ENCODE measurements at regions not wholly inside any gene's neighbourhood (a gene's known extent, or its start where the extent isn't known, plus 50 kb on each side); places are given as distances from the start of the nearest gene placed in this dataset.

GRCh38 chr5:152221721-152222629, 183.1 kb downstream of the NMUR2 start:
- H3K27ac ChIP-seq: no peak overlapping the region
- no peak overlapping the region for H3K4me3 ChIP-seq
- H3K27me3 ChIP-seq: no peaks in the 10 kb centered on the region
- TF ChIP-seq POLR2AphosphoS5 (IDR thresholded peaks at IDR 0.05; ENCODE audit: insufficient read depth in 1 of 2, low read depth in 1 of 2) (no peak), POLR2A (IDR thresholded peaks at IDR 0.05) (no peak)
- TF ChIP-seq, protein P1, sequence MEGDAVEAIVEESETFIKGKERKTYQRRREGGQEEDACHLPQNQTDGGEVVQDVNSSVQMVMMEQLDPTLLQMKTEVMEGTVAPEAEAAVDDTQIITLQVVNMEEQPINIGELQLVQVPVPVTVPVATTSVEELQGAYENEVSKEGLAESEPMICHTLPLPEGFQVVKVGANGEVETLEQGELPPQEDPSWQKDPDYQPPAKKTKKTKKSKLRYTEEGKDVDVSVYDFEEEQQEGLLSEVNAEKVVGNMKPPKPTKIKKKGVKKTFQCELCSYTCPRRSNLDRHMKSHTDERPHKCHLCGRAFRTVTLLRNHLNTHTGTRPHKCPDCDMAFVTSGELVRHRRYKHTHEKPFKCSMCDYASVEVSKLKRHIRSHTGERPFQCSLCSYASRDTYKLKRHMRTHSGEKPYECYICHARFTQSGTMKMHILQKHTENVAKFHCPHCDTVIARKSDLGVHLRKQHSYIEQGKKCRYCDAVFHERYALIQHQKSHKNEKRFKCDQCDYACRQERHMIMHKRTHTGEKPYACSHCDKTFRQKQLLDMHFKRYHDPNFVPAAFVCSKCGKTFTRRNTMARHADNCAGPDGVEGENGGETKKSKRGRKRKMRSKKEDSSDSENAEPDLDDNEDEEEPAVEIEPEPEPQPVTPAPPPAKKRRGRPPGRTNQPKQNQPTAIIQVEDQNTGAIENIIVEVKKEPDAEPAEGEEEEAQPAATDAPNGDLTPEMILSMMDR (IDR thresholded peaks at IDR 0.05): no peak
- H3K4me1 ChIP-seq: no peaks in the 10 kb centered on the region
- no peaks in the 10 kb centered on the region for H3K36me3 ChIP-seq
- DNase-seq (ENCODE audit: extremely low spot score in 2 of 2): no peak
- H3K9me3 ChIP-seq: no peaks in the 10 kb centered on the region
- intact Hi-C loops (cut with DNase I): no loop called here

DNA sequence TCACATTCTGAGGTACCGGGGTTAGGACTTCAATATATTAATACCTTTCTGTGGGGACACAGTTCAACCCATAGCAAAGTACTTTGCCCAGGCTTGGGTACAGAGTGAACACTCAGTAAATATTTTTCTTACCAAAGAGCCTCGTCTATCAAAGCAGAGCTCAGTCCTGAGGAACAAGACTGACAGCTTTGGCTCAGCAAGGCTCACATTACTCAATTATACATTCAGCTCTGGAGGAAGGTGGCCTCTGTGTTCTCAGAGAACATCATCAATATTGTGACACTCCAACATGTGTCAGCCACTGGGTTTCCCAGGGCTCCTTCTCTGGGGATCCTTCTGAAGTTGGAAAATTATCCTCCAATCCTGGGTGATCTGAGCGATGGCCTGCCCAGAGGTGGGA, 186.4 kb downstream of the NMUR2 start:
- TF ChIP-seq POLR2A (IDR thresholded peaks at IDR 0.05) (no peak), POLR2AphosphoS5 (IDR thresholded peaks at IDR 0.05; ENCODE audit: insufficient read depth in 1 of 2, low read depth in 1 of 2) (no peak)
- TF ChIP-seq, protein P1 (IDR thresholded peaks at IDR 0.05): no peak
- intact Hi-C loops (cut with DNase I): no loop called here
- Histone ChIP-seq H3K4me3 (no peak overlapping the region), H3K36me3 (no peaks in the 10 kb centered on the region), H3K9me3 (no peaks in the 10 kb centered on the region), H3K4me1 (no peaks in the 10 kb centered on the region), H3K27ac (no peak overlapping the region), H3K27me3 (no peaks in the 10 kb centered on the region)
- no peak for DNase-seq (ENCODE audit: extremely low spot score in 2 of 2)

DNA sequence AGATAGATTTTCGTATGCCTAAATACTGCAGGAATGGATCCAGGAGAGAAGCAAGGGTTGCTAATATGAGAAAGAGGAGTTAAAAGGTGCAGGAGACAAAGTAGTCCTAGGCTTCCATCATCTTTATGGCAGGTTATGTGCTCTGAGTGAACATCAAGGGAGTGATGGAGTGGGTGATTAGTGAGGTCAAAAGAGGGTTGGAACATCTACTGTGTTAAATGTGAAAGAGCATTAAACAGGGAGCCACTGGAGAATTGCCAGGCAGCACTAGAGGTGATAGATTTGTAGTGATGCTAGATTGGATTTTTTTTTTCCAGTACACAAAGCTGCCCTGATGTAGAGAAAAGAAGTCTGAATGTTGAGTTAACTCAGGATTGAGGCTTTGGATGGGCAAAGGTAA, 199.3 kb downstream of the NMUR2 start:
- TF ChIP-seq POLR2AphosphoS5 (IDR thresholded peaks at IDR 0.05; ENCODE audit: insufficient read depth in 1 of 2, low read depth in 1 of 2): no peak
- no peak for TF ChIP-seq POLR2A (IDR thresholded peaks at IDR 0.05)
- TF ChIP-seq, protein P1 (IDR thresholded peaks at IDR 0.05): no peak
- Histone ChIP-seq H3K27me3 (no peaks in the 10 kb centered on the region), H3K36me3 (no peaks in the 10 kb centered on the region), H3K27ac (no peak overlapping the region), H3K9me3 (no peaks in the 10 kb centered on the region), H3K4me3 (no peak overlapping the region), H3K4me1 (no peaks in the 10 kb centered on the region)
- intact Hi-C loops (cut with DNase I): no loop called here
- DNase-seq (ENCODE audit: extremely low spot score in 2 of 2): no peak

DNA sequence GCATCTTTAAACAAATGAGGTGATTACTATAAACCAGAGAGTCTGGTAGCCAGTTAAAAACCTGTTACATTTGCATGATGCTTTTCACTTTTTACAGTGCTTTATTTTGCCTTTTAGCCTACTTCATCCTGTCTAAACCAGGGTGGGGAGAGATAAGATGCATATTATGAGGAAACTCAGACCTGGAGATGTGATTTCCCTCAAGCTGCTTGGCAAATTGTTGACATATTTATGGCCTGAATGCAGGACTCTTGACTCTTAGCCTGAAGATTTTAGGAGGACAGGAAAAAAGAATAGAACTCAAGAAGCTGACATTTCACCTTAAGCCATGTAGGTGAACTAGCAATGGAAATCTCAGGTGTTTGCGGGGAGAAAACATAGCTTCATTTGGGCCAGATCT, 202.8 kb downstream of the NMUR2 start:
- intact Hi-C loops (cut with DNase I): no loop called here
- Histone ChIP-seq H3K4me1 (no peaks in the 10 kb centered on the region), H3K36me3 (no peaks in the 10 kb centered on the region), H3K4me3 (no peak overlapping the region), H3K27me3 (no peaks in the 10 kb centered on the region), H3K27ac (no peak overlapping the region), H3K9me3 (no peaks in the 10 kb centered on the region)
- DNase-seq (ENCODE audit: extremely low spot score in 2 of 2): no peak
- TF ChIP-seq POLR2AphosphoS5 (IDR thresholded peaks at IDR 0.05; ENCODE audit: insufficient read depth in 1 of 2, low read depth in 1 of 2) (no peak), POLR2A (IDR thresholded peaks at IDR 0.05) (no peak)
- TF ChIP-seq, protein P1 (IDR thresholded peaks at IDR 0.05): no peak

Data from vagina (tissue), 2 donors.